CD4-positive, alpha-beta T cell treated with Interleukin-6 for 4 hours (primary cell): ENCODE measurements at regions not wholly inside any gene's neighbourhood (a gene's known extent, or its start where the extent isn't known, plus 50 kb on each side); places are given as distances from the start of the nearest gene placed in this dataset.
A peak's percentile ranks its signal among the peaks of the same experiment; 100 is the strongest.

Source experiments
- DNase-seq: peaks from one replicate; pipeline ENCODE4 v3.0.0-alpha.2; 2020; ENCODE audit warnings: mixed read lengths

GRCh38 chr16:79673635-79674034 is 73.1 kb upstream of the MAF start:
- no peak for DNase-seq

DNA sequence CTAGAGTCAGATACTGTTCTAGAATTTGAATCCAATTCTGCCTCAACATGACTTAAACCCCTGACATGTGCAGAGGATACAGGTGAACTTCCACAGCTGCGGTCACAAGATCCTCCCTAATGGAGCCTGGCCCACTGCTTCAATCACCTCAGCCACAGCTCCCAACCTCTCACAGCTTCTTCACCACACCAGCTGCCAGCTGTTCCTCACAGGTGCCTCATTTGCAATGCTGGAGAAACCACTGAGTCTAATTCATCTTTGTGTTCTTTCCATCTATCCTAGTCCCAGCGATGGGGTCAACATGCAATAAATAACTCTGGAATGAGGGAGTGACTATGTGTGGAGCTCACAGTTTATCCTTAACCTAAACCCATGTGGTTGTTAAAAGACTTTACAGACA is 72.0 kb upstream of the MAF start:
- DNase-seq, result no peak

GRCh38 chr16:79668502-79668901 is 68.0 kb upstream of the MAF start:
- DNase-seq, result no peak

DNA sequence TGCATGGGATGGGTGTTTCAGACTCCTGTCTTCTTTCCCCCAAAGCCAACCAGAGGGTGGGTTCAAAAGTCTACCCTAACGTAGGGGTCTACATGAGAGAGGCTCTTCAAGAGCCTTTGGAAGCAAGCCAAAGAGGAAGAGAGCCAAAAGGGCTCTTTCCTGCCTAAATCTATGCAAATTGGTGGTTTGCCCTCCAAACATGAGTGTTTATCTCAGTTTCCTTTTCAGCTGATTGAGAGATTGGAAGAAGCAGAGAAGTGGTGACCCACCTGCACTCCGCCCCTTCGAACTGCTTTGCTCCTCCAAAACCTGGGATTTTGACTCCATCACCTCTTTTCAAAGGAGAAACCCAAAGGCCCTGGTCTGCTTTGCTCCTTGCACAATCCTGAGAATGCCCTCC is 65.4 kb upstream of the MAF start:
- DNase-seq, result no peak

DNA sequence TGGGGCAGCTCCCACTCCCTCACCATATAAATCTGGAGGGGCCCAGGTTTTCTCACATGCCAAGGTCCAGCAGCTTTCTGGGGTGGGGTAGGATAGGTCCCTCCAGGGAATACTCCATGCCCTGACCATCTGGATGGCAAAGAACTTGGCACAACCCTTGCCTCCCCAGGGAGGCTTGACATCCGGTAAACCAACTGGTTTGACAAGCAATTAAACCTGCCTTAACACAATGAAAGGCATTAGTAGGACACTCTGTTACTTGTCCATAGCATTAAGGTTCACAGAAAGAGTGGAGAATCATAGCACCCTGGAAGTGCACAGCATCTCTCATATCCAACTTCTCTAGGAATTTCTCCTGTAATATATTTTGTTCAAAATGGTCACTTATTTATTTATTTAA is 63.9 kb upstream of the MAF start:
- no peak for DNase-seq

DNA sequence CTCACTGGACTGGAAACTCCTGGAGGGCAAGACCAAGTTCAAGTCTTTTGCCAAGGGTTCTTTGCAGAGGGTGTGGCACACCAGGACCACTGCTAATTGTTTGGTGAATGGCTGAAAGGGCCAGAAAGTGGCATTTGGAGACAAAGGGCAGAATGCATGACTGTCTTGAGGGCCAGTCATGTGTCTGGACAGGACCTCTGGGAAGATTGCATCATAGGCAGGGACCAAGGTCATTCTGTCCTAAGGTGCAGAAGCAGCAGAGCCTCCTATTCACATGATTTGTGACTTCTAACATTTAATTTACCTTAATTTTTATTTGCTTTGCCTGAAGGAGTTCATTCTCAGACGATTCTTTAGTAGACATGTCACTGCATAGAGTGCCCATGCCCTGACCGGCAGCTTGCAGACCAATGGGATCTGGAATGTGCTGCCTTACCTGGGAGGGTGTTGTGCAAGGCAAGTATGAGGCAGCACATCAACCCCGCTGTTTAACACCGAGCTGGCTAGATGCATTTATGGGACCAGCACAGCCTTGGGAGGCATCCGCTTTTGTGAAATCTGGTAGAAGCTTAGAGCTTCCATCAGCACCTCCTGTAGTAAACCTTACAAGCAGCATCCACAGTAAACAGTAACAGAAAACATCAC is 62.3 kb upstream of the MAF start:
- DNase-seq, result no peak

GRCh38 chr16:79662122-79662521 is 61.6 kb upstream of the MAF start:
- DNase-seq, result no peak

- DNase-seq, result no peak
Observed at GRCh38 chr16:79661578-79661977, 61.0 kb upstream of the MAF start.

DNA sequence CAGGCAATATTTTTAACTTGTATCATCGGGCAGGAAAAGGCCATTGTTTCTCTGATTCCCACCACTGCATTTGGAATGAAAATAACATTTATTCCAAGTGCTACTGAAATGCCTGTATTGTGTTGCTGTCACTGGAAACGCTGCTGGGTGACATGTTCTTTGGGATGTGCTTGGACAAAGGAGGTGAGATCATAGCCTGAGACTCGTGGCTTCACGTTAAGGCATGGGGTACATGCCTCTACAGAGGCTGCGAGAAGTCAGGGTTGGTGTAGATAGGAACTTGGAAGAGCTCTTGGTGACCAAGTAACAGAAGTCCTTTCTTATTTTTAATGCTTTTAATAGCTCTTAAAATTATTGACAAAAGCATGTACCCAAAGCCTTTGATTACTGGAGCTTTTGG is 58.8 kb upstream of the MAF start:
- no peak for DNase-seq

DNA sequence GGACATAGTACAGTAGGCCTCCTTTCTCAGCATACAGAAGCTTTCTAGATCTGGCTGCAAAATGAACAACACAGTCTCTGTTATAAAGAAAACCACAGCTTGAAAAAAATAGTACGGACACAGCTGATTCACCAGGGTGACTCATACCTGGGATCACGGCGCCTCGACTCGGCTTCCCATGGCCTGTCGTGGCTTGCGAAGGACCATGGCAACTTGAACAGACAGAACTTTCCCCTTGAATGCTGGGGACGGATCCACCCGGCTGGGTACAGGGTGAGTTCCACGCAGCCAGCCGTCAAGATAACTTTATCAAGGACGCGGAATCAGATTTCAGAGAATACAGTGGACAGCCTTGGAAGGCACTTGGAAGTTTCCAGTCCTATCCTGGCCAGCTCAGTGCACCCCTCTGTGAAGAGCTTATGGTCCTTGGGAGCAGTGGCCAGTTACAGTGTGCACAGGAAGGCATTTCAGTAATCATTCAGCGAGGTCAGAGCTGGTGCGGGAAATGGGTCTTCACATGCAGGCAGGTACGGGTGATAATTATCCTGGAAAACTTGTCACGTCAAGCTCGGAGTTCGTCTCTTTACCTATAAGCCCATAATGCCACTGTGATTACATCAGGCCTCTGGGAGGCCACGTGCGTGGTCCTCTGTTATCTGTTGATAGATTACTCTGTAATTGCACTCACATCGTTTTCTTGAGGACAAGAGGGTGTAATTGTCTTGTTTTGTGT is 57.9 kb upstream of the MAF start:
- peak; percentile 17 for DNase-seq

GRCh38 chr16:79656553-79657115 is 56.1 kb upstream of the MAF start:
- DNase-seq, result no peak

DNA sequence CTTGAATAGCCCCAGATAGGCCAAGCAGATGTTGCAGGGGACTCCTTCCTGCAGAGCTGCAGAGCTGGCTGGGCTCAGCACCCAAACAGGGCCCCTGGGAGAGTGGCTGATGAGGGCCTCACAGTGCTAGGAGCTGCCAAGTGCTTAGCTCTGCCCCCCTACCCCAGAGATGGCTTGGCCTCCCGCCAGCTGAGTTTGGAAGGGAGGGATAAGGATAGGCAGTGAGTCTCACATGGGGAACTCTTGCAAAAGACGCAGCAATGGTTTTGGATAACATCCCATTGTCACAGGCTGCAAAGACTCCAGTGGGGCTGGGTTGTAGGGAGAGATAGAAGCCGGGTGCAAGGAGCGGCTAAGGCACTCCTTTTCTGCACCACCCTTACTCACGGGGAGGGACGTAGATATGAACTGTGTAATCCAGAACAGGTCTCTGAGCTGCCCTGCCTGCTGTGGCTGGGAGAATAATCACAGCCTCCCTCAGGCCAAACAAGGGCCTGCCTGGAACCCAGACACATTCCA is 52.9 kb upstream of the MAF start:
- no peak for DNase-seq

DNA sequence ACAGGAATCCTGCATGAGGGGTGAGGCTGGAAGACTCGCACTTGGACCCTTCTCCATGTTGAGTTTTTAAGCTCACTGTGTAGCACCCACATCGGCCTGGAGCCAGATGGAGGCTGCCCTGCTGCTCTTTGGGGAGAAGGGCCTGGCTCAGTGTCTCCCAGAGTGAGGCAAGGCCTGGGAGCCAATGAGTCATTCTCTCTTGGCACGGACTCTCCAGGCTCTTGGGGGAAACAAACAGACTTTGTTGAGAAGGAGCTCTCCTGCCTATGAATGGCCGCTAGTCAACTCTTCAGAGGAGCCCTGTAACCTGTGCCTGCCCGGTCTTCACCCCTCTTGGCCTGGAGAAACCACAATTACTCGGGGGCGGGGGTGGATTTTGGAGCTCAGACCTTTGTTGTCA is 50.8 kb upstream of the MAF start:
- no peak for DNase-seq
